ENCODE measurements at regions not wholly inside any gene's neighbourhood (a gene's known extent, or its start where the extent isn't known, plus 50 kb on each side); places are given as distances from the start of the nearest gene placed in this dataset.

DNA sequence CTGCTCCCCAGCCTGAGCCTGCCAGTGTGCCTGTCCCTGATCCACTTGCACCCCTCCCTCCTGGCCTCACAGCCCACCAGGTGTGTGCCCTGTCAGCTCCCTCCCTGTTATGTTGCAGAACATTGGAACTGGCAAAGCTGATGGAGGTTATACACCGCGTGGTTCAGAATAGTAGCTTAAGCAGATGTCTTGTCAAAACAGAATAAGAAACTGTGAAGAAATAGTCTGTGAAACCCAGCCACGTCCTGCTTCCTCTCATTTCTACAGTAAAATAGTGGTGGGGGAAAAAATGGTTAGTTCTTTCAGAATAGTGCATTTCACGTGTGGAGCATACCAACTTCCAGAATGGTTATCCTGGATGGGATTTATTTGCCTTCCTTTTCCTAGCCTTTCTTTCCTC lies 161.2 kb upstream of the NAV2 start:
- TF ChIP-seq, protein P1, sequence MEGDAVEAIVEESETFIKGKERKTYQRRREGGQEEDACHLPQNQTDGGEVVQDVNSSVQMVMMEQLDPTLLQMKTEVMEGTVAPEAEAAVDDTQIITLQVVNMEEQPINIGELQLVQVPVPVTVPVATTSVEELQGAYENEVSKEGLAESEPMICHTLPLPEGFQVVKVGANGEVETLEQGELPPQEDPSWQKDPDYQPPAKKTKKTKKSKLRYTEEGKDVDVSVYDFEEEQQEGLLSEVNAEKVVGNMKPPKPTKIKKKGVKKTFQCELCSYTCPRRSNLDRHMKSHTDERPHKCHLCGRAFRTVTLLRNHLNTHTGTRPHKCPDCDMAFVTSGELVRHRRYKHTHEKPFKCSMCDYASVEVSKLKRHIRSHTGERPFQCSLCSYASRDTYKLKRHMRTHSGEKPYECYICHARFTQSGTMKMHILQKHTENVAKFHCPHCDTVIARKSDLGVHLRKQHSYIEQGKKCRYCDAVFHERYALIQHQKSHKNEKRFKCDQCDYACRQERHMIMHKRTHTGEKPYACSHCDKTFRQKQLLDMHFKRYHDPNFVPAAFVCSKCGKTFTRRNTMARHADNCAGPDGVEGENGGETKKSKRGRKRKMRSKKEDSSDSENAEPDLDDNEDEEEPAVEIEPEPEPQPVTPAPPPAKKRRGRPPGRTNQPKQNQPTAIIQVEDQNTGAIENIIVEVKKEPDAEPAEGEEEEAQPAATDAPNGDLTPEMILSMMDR (IDR thresholded peaks at IDR 0.05; ENCODE audit: low read depth, low read length): no peak
- no peak for TF ChIP-seq POLR2A (IDR thresholded peaks at IDR 0.05; ENCODE audit: extremely low read depth, insufficient read length)
- TF ChIP-seq, protein P2, sequence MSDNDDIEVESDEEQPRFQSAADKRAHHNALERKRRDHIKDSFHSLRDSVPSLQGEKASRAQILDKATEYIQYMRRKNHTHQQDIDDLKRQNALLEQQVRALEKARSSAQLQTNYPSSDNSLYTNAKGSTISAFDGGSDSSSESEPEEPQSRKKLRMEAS (IDR thresholded peaks at IDR 0.05; ENCODE audit: low read depth, low read length): no peak
- TF ChIP-seq MYC (IDR thresholded peaks at IDR 0.05; ENCODE audit: low read depth, low read length): no peak

All from NB4 (cell line).